ENCODE measurements at regions not wholly inside any gene's neighbourhood (a gene's known extent, or its start where the extent isn't known, plus 50 kb on each side); places are given as distances from the start of the nearest gene placed in this dataset.

DNA sequence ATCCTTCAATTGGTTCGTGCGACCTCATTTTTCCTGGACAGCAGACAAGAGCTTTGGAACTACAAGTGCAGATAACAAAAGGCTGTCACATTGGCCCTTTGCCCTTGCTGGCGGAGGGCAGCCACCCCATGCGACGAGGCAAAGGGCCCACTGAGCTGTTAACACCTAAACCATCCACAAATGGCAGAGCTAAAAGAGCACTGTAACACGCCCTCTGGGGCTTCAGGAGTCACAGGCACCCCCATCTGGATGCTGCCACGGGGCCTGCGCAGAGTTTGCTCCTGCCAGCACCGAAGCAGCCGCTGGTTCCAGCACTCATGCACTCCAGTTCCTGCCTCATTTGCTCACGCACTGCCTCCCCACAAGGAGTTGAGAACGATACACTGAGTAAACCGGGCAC, 524.9 kb downstream of the ZNF385D start:
- RAD21 ChIA-PET (ENCODE audit: unreplicated experiment) = interaction anchor here (1.1 kb wide), 1 partner anchor 259 kb away, joined by 6 read pairs; no protein-coding TSS in a partner anchor
- no peaks in the 10 kb centered on the region for H3K36me3 ChIP-seq (ENCODE audit: control insufficient read depth in 2 of 2, insufficient read depth in 2 of 2, low read length in 1 of 2)
- H2AFZ ChIP-seq (ENCODE audit: control insufficient read depth, low read depth, low read length) = no peak overlapping the region
- no peaks in the 10 kb centered on the region for H3K79me2 ChIP-seq (ENCODE audit: control insufficient read depth, insufficient read depth, low read length)
- SMC1A ChIA-PET (ENCODE audit: uncharacterized antibody, unreplicated experiment) = no interaction called here
- 53% methylated on average over 13 of the region's 13 CpGs for WGBS (ENCODE audit: insufficient coverage, insufficient replicate concordance, low lambda C conversion rate, missing lambda C conversion rate)
- FAIRE-seq = no peak
- no peaks in the 10 kb centered on the region for H3K4me1 ChIP-seq (ENCODE audit: control insufficient read depth, insufficient read depth, low read length)
- no peak for DNase-seq (ENCODE audit: low read depth, low spot score)
- intact Hi-C loops (cut with micrococcal nuclease; ENCODE audit: unreplicated experiment) = no loop called here
- CTCF ChIA-PET = no interaction called here
- ATAC-seq = no peak
- no peak overlapping the region for H3K9ac ChIP-seq (ENCODE audit: control insufficient read depth, insufficient read depth, low read length)
- H3K4me2 ChIP-seq (ENCODE audit: control insufficient read depth, insufficient read depth) = no peak overlapping the region
- H4K20me1 ChIP-seq (ENCODE audit: control insufficient read depth, insufficient read depth) = no peaks in the 10 kb centered on the region
- no peaks in the 10 kb centered on the region for H3K9me3 ChIP-seq (replicated peaks; ENCODE audit: control insufficient read depth, insufficient read depth, low read length)
- in situ Hi-C loops (cut with MboI) = no loop called here
- H3K4me3 ChIP-seq = no peak overlapping the region
- TF ChIP-seq FOS (IDR thresholded peaks at IDR 0.05; ENCODE audit: borderline replicate concordance, extremely low read depth, insufficient read length) (no peak), SREBF2 (IDR thresholded peaks at IDR 0.05; ENCODE audit: low read length) (no peak), ZSCAN29 (IDR thresholded peaks at IDR 0.05) (no peak)
- no peak overlapping the region for H3K27ac ChIP-seq (ENCODE audit: control insufficient read depth, insufficient read depth)
- no TSS peak for BruUV-seq (replicated peaks)
- H3K27me3 ChIP-seq (replicated peaks in 1 of 2; ENCODE audit: control insufficient read depth in 2 of 2, insufficient read depth in 2 of 2, low read length in 1 of 2) = no peaks in the 10 kb centered on the region
- POLR2A ChIA-PET = no interaction called here

DNA sequence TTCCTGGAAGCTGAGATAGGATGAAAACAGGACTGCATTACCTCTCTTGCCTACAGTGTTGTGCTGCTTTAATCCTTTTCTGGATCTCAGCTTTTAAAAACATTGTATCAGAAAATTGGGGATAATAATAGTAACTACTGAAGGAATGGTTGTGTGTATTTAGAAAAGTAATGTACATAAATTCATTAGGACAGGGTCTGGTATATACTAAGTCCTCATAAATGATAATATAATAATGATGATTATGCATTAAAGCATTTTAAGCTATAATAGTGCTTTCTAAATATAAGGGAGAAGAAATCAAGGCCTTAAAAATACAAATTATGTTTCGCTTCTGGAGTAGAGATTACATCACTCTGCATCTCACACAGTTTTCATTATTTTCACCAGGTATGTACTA, 530.1 kb downstream of the ZNF385D start:
- no peak overlapping the region for H3K27ac ChIP-seq (ENCODE audit: control insufficient read depth, insufficient read depth)
- H4K20me1 ChIP-seq (ENCODE audit: control insufficient read depth, insufficient read depth) = no peaks in the 10 kb centered on the region
- ChIA-PET CTCF (interaction anchor here (0.8 to 1.5 kb wide), 3 partner anchors 205 to 270 kb away, joined by 3 to 4 read pairs (median 3); no protein-coding TSS in a partner anchor), SMC1A (ENCODE audit: uncharacterized antibody, unreplicated experiment) (interaction anchor here (0.6 kb wide), 1 partner anchor 65 kb away, joined by 3 read pairs; no protein-coding TSS in a partner anchor), POLR2A (no interaction called here), RAD21 (ENCODE audit: unreplicated experiment) (no interaction called here)
- H3K27me3 ChIP-seq (replicated peaks in 1 of 2; ENCODE audit: control insufficient read depth in 2 of 2, insufficient read depth in 2 of 2, low read length in 1 of 2) = no peaks in the 10 kb centered on the region
- no peak overlapping the region for H2AFZ ChIP-seq (ENCODE audit: control insufficient read depth, low read depth, low read length)
- H3K4me2 ChIP-seq (ENCODE audit: control insufficient read depth, insufficient read depth) = no peak overlapping the region
- intact Hi-C loops (cut with micrococcal nuclease; ENCODE audit: unreplicated experiment) (no loop called here), in situ Hi-C loops (cut with MboI) (no loop called here)
- H3K4me3 ChIP-seq = no peak overlapping the region
- no peaks in the 10 kb centered on the region for H3K9me3 ChIP-seq (replicated peaks; ENCODE audit: control insufficient read depth, insufficient read depth, low read length)
- H3K9ac ChIP-seq (ENCODE audit: control insufficient read depth, insufficient read depth, low read length) = no peak overlapping the region
- 7% methylated on average over 1 of the region's 1 CpG for WGBS (ENCODE audit: insufficient coverage, insufficient replicate concordance, low lambda C conversion rate, missing lambda C conversion rate)
- ATAC-seq (no peak), FAIRE-seq (no peak), DNase-seq (ENCODE audit: low read depth, low spot score) (no peak)
- H3K79me2 ChIP-seq (ENCODE audit: control insufficient read depth, insufficient read depth, low read length) = no peaks in the 10 kb centered on the region
- H3K4me1 ChIP-seq (ENCODE audit: control insufficient read depth, insufficient read depth, low read length) = no peaks in the 10 kb centered on the region
- H3K36me3 ChIP-seq (ENCODE audit: control insufficient read depth in 2 of 2, insufficient read depth in 2 of 2, low read length in 1 of 2) = no peaks in the 10 kb centered on the region
- no TSS peak for BruUV-seq (replicated peaks)
- TF ChIP-seq BACH1 (IDR thresholded peaks at IDR 0.05; ENCODE audit: borderline replicate concordance) (no peak), ASH2L (IDR thresholded peaks at IDR 0.05; ENCODE audit: borderline replicate concordance, low read depth) (no peak), SUPT20H (IDR thresholded peaks at IDR 0.05; ENCODE audit: borderline replicate concordance, control insufficient read depth, low read depth, low read length) (no peak)
- TF ChIP-seq, protein P1, sequence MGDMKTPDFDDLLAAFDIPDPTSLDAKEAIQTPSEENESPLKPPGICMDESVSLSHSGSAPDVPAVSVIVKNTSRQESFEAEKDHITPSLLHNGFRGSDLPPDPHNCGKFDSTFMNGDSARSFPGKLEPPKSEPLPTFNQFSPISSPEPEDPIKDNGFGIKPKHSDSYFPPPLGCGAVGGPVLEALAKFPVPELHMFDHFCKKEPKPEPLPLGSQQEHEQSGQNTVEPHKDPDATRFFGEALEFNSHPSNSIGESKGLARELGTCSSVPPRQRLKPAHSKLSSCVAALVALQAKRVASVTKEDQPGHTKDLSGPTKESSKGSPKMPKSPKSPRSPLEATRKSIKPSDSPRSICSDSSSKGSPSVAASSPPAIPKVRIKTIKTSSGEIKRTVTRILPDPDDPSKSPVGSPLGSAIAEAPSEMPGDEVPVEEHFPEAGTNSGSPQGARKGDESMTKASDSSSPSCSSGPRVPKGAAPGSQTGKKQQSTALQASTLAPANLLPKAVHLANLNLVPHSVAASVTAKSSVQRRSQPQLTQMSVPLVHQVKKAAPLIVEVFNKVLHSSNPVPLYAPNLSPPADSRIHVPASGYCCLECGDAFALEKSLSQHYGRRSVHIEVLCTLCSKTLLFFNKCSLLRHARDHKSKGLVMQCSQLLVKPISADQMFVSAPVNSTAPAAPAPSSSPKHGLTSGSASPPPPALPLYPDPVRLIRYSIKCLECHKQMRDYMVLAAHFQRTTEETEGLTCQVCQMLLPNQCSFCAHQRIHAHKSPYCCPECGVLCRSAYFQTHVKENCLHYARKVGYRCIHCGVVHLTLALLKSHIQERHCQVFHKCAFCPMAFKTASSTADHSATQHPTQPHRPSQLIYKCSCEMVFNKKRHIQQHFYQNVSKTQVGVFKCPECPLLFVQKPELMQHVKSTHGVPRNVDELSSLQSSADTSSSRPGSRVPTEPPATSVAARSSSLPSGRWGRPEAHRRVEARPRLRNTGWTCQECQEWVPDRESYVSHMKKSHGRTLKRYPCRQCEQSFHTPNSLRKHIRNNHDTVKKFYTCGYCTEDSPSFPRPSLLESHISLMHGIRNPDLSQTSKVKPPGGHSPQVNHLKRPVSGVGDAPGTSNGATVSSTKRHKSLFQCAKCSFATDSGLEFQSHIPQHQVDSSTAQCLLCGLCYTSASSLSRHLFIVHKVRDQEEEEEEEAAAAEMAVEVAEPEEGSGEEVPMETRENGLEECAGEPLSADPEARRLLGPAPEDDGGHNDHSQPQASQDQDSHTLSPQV (IDR thresholded peaks at IDR 0.05) = no peak
- TF ChIP-seq, protein P2, sequence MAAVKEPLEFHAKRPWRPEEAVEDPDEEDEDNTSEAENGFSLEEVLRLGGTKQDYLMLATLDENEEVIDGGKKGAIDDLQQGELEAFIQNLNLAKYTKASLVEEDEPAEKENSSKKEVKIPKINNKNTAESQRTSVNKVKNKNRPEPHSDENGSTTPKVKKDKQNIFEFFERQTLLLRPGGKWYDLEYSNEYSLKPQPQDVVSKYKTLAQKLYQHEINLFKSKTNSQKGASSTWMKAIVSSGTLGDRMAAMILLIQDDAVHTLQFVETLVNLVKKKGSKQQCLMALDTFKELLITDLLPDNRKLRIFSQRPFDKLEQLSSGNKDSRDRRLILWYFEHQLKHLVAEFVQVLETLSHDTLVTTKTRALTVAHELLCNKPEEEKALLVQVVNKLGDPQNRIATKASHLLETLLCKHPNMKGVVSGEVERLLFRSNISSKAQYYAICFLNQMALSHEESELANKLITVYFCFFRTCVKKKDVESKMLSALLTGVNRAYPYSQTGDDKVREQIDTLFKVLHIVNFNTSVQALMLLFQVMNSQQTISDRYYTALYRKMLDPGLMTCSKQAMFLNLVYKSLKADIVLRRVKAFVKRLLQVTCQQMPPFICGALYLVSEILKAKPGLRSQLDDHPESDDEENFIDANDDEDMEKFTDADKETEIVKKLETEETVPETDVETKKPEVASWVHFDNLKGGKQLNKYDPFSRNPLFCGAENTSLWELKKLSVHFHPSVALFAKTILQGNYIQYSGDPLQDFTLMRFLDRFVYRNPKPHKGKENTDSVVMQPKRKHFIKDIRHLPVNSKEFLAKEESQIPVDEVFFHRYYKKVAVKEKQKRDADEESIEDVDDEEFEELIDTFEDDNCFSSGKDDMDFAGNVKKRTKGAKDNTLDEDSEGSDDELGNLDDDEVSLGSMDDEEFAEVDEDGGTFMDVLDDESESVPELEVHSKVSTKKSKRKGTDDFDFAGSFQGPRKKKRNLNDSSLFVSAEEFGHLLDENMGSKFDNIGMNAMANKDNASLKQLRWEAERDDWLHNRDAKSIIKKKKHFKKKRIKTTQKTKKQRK (IDR thresholded peaks at IDR 0.05; ENCODE audit: low read depth, low read length) = no peak
